Femur (tissue), 1 donor: ENCODE measurements at regions not wholly inside any gene's neighbourhood (a gene's known extent, or its start where the extent isn't known, plus 50 kb on each side); places are given as distances from the start of the nearest gene placed in this dataset.
"Not testable (repeated sequence)": the region's sequence is repeated elsewhere in the genome, so short reads cannot be mapped to it uniquely, and the experiment has no call there.

Experiments used
- DNase-seq: peaks from one replicate; pipeline ENCODE4 v3.0.0-alpha.2; 2017

DNA sequence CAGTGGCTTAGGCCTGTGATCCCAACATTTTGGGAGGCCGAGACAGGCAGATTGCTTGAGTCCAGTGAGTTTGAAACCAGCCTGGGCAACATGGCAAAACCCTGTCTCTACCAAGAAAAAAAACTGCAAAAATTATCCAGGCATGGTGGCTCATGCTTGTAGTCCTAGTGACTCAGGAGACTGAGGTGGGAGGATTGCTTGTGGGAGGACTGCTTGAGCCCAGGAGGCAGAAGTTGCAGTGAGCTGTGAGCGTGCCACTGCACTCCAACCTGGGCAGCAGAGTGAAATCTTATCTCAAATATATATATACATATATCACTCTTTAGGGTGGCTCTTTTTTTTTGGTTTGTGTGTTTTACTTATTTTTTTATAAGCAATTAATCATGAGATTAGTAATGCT, 83.7 kb upstream of the WDR72 start:
- DNase-seq, result no peak

DNA sequence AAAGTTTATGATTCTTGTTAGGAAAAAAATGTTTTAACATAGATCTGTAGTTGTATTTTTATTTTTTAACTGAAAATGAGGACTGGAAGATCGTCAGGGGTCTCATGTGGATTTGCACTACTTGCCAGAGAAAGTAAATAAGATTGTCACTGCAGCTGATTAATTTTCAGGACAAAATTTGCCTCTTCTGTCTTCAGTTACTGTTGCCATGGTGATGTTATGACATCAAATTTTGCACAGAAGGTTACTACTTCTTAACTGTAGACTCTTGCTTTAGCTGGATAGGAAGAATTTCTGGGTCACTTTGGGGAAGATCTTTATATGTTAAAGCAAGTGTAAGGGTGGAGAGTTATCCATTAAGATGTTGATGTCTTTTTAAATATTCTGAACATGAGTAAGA, 82.2 kb upstream of the WDR72 start:
- DNase-seq, result no peak

DNA sequence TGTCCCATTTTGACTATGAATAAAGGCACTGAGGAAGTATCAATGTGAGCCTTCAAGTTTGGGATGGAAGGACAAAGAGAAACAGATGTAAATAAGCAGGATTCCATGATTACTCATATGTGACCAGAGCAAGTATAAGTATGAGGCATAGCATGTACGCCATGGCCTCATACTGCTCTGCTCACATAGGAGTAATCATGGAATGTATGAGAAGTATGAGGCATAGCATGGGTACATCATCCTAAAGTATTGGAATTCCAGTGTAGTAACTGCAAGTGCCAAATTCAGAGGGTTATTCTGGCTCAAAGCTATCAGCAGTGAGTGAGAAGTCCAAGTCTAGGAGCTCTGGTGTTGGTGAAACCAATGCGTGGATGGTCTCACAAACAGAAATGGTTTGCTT, 81.2 kb upstream of the WDR72 start:
- no peak for DNase-seq

DNA sequence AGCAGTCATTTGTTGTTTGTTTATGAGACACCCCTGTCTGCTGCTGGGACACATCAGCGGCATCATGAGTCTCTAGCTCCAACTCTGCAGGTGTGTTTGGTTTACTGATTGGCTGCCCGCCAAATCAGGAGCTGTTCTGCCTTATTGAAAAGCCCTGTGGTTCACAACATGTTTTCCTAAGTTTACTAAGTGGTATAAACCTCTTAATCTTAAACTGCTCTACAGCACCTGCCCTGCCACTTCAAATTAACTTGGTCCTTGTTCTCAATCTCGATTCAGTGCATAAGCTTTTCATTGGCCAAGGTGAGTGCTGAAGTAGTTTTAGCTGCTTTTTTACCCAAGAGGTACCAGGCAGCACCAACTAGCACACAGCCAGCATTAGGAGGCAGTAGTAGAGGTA, 77.8 kb upstream of the WDR72 start:
- no peak for DNase-seq

DNA sequence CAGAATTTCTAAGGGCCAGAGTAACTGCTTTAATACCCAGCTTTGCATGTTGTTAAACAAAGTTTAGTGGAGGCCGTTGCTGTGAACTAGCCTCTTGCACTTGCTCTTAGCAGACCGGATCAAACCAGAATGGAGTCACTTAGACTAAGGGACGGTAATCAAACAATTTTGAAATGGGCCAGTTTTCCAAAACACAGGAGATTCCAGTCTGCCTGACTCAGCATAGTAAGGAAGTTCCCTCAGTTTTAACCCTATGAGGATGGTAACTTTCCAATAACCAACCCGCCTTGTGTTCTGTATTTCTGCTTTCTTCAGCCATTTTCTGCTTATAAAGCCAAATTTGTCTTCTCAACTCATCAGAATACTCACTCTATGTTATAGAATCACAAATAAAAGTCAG, 77.2 kb upstream of the WDR72 start:
- DNase-seq, result no peak

DNA sequence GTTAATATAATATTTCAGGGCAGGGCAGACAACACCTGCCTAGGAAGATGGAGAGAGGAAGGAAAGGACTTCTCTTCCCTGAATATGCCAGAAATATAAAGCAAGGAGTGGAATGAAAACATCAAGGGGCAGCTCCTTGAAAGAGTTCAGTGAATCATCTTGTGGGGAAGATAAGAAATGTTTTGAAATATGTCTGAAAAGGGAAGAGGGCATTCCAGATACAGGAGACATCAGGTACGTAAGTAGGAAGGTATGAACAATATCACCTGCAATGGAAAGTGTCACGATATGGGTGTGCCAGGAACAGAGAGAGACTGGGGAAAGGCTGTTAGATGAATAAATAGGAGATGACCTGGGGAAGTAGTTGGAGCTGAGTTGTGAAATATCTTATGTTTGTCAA, 75.8 kb upstream of the WDR72 start:
- DNase-seq, result no peak

DNA sequence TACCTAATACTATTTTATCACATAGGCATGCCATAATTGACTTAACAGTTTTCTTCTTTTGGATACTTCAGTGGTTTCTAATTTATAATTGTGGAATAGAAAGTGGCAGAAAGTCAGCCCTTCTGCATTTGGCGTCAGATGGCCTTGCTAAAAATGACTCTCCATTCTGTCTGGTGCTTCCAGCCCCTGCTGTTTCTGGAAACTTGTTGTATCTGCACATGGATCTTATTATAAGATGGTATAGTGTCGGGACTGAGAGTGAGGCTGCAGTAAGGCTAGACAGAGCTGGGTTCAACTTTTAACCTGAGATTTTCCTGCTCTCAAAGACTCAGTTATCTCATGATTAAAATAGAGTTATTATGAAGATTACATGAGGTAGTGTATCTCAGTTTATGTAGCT, 74.8 kb upstream of the WDR72 start:
- peak; percentile 25 for DNase-seq

DNA sequence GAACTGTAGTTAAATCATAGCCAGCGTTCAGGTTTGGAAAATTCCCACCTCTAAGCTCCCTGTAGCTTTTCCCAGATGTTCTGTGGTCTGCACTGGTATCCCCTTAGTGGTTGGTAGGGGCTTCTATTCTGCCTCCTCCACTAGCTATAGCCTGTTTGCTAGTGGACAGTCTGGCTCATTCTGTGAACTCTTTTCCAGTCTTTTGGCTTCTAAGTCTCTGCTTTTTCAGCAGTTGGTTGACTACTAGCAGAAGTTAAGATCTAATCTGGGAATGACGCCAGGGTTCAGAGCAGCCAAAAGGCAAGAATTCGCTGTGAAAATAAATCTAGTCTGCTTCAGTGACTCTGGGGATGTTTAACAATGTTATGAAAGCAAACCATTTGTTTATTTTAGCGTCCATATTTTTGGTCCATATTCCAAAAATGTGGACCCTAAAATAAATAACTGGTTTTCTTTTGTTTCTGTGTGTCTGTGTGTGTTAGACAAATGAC, 73.7 kb upstream of the WDR72 start:
- peak; percentile 85 for DNase-seq

DNA sequence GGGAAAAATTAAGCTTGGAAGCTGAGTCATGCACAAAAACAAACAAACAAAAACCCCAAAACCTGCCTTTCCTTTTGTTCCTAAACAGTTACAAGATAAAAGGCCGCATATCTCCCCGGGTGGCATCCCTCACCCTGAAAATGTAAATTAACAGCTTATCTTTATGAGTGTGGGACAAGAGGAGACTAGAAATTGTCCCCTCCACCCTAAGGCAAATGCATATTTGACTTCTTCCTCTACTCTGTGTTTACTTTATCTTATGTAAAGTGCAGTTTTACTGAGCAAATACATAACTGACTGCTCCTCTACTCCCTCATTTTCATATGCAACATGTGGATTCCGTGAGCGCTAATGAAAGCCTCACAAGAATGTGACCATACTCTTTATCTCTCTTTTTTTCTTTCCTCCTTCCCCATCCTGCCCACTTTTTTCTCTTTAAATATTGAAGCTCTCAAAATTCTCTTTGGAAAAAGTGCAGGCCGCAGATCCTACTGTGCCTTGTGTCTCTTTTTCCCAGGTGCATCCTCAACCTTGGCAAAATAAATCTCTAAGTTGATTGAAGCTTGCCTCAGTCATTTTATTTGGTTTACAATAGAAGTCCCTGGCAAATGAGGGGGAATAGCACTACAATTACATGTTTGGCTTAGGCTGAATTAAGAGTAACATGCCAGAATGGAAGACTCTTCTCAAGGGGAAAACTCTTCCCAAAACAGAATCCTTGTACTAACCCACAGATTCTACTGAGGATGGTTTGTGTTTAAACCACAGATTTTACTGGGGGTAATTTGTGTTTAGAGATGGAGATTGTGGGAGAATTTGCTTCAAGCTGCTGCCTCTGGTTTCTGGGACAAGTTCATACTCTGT, 72.7 kb upstream of the WDR72 start:
- DNase-seq, result no peak

DNA sequence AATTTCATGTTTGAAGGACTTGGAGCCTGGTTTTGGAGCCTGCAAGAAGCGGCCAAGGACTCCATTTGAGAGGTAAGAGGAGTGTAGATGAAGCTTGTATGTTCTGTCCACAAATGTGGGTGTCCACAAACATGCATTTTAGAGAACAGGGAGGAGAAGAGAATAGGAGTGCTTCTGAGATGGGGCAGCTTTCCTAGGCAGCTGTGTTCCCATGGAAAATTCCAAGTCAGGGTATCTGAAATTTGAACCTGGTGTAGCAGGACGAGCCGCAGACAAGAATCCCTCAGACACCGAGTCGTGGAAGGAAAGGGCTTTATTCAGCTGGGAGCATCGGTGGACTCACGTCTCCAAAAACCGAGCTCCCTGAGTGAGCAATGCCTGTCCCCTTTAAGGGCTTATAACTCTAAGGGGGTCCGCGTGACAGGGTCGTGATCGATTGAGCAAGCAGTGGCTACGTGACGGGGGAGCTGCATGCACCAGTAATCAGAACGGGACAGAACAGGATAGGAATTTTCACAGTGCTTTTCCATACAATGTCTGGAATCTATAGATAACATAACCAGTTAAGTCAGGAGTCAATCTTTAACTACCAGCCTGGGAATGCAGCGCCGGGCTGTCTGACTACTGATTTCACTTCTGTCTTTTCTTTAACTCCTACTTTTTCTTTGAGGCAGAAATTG, 71.4 kb upstream of the WDR72 start:
- DNase-seq, result no peak

DNA sequence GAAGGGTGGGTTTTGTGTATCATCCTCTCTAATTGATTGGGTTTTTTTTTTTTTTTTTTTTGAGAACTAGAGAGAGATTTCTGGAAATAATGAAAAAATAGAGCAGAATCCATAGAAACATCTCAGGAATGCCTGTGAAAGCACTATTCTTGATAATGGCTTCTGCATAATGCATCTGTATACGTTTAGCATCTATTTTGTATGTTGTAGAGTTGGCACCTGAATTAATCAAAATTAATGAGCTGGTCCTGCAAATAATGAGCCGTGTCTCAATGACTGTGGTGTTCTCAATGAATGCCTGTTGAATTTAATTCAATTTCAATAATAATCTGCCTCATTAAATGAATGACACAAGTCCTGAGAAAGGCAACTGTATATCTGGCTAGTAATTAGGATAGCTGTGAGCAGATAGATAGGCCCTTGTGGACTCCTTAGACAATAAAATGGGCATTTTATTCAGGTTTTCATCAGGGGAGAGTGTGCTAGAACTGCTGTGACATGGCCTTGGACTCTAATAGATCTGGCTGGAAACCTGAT, 70.5 kb upstream of the WDR72 start:
- no peak for DNase-seq

DNA sequence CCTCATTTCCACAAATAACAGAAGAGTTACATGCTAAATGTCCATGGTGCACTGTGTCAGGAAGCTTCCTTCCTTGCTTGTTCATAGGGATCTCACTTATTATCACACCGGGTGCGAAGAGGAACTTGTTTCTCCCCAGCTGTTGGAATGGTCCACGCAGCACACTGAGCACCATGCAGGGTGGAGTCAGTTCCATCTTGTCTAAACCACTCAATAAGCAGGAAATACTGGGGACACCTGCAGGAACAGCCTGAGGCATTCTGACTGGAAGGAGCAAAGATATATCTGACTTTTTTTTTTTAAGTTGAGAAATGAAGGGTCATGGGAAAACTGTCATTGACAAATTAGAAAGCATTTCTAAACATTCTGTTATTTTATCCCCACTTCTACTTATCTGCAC, 70.0 kb upstream of the WDR72 start:
- DNase-seq, result no peak

DNA sequence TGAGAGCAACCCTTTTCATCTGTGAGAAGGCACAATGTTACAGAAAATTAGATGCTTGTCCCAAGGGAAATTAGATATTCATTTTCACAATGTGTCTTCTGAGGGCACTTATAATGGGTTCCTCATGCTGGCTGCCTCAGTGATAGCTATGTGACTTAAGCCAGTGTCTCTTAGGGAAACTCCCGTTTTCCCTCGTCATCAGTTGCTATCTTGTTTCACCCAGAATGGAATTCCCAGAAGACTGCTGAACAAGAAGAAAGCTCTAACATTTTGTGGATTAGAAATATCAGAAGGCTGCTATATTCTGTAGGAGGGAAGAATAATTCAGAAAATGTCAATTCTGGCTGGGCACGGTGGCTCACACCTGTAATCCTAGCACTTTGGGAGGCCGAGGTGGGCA, 67.9 kb upstream of the WDR72 start:
- DNase-seq, result no peak

DNA sequence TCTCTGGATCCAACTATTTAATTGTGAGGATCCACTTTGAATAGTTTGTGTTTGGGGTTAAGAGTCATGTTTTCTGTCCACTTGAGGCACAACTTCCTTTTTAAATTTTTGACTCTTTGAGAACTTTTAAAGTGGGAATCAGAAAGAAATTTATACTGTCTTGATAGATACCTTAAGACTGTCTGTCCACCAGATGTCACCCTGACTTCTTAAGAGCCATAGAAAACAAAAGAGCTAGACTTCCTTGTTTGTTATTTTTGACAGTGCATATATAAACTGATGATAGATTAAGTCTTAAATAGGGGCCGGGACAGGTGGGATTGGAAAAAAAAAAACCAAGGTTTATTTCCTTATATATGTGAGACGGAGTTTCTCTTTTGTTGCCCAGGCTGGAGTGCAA, 52.1 kb upstream of the WDR72 start:
- DNase-seq, result no peak

DNA sequence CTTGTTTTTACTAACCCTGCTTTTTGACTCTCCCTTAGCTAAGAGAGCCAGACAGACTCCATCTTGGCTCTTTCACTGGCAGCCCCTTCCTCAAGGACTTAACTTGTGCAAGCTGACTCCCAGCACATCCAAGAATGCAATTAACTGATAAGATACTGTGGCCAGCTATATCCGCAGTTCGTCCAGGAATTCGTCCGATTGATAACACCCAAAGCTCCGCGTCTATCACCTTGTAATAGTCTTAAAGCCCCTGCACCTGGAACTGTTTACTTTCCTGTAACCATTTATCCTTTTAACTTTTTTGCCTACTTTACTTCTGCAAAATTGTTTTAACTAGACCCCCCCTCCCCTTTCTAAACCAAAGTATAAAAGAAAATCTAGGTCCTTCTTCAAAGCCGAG, 50.8 kb upstream of the WDR72 start:
- DNase-seq, result not testable (repeated sequence)
